ENCODE measurements at regions not wholly inside any gene's neighbourhood (a gene's known extent, or its start where the extent isn't known, plus 50 kb on each side); places are given as distances from the start of the nearest gene placed in this dataset.

DNA sequence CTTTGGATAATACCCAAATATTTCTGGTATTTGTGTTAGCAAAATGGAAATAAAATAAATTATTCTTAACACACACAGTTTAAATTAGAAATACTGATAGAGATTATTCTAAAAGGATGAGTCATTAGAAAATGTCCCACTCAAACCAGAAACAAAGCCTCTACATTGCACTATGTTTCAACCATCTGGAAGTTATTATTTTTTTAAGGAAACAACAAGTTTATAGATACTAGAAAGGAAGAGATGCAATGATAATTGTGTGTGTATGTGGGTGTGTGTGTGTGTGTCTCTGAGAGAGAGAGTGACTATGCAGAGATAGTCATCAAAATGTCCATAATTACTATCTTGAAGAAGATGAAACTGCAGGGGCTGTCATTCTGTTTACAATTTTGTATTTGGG is 1340.5 kb downstream of the ROBO1 start:
- Histone ChIP-seq H3K9me2 (replicated peaks; ENCODE audit: insufficient read depth, low read length) (no peaks in the 10 kb centered on the region), H3F3A (ENCODE audit: insufficient read depth) (no peaks in the 10 kb centered on the region), H3K4me3 (ENCODE audit: insufficient read depth, low read length, poor library complexity, severe bottlenecking) (no peak overlapping the region), H3K27ac (ENCODE audit: low read depth, low read length) (no peak overlapping the region), H3K9me3 (ENCODE audit: insufficient read depth, low read length) (no peaks in the 10 kb centered on the region), H3K27me3 (ENCODE audit: low read length) (no peaks in the 10 kb centered on the region), H3K9ac (ENCODE audit: low read length) (no peak overlapping the region), H2AFZ (ENCODE audit: low read depth, low read length, severe bottlenecking) (no peak overlapping the region), H4K20me1 (ENCODE audit: low read depth, low read length) (no peaks in the 10 kb centered on the region), H3K79me2 (ENCODE audit: insufficient read depth, low read length) (no peaks in the 10 kb centered on the region), H3K36me3 (ENCODE audit: low read length) (no peaks in the 10 kb centered on the region), H3K4me2 (ENCODE audit: low read depth, low read length, poor library complexity, severe bottlenecking) (no peak overlapping the region)
- TF ChIP-seq, protein P1, sequence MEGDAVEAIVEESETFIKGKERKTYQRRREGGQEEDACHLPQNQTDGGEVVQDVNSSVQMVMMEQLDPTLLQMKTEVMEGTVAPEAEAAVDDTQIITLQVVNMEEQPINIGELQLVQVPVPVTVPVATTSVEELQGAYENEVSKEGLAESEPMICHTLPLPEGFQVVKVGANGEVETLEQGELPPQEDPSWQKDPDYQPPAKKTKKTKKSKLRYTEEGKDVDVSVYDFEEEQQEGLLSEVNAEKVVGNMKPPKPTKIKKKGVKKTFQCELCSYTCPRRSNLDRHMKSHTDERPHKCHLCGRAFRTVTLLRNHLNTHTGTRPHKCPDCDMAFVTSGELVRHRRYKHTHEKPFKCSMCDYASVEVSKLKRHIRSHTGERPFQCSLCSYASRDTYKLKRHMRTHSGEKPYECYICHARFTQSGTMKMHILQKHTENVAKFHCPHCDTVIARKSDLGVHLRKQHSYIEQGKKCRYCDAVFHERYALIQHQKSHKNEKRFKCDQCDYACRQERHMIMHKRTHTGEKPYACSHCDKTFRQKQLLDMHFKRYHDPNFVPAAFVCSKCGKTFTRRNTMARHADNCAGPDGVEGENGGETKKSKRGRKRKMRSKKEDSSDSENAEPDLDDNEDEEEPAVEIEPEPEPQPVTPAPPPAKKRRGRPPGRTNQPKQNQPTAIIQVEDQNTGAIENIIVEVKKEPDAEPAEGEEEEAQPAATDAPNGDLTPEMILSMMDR (IDR thresholded peaks at IDR 0.05; ENCODE audit: insufficient read depth, low read length, poor library complexity, severe bottlenecking): no peak
- no peak for TF ChIP-seq EZH2phosphoT487 (conservative IDR thresholded peaks at IDR 0.05; ENCODE audit: low read length)

DNA sequence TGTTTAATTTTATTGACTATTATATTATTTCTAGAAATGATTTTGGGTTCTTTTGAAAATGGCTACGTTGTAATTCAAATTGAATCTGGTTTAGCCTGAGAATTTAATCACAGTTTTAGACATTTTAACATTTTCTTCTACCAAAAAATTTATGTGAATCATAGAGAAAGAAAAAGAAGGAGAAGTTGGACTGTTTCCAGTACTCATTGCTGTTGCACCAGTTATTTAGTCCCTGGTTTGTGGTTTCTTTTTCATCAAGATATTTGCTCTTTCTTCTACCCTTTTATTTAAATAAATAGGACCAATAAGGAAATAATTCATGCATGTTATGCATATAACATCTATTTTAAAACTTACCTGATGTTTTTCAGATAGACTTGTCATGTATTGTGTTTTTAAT is 1337.1 kb downstream of the ROBO1 start:
- Histone ChIP-seq H3K9me2 (replicated peaks; ENCODE audit: insufficient read depth, low read length) (no peaks in the 10 kb centered on the region), H3K9me3 (ENCODE audit: insufficient read depth, low read length) (no peaks in the 10 kb centered on the region), H3K27me3 (ENCODE audit: low read length) (no peaks in the 10 kb centered on the region)

DNA sequence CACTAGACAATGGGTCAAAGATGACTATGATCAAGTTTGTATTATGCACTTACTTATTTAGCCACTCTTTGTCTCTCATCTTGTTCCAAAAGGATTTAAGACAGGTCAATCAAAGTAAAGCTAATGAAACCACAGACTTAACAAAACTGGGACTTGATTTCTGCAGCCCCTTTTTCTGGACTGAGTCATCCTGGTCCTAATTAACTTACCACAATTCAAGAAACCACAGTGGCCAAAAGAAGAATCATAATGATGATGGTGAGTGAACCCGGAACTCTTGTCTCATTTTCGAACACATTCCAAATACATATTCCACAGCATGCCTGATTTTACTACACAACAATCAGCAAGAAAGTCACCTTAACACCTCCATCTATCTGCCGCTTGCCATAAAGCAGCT is 1333.0 kb downstream of the ROBO1 start:
- TF ChIP-seq, protein P1 (IDR thresholded peaks at IDR 0.05; ENCODE audit: insufficient read depth, low read length, poor library complexity, severe bottlenecking): no peak
- TF ChIP-seq EZH2phosphoT487 (conservative IDR thresholded peaks at IDR 0.05; ENCODE audit: low read length): no peak
- Histone ChIP-seq H3K4me2 (ENCODE audit: low read depth, low read length, poor library complexity, severe bottlenecking) (no peak overlapping the region), H3K9me2 (replicated peaks; ENCODE audit: insufficient read depth, low read length) (no peaks in the 10 kb centered on the region), H3K27me3 (ENCODE audit: low read length) (no peaks in the 10 kb centered on the region), H3K9ac (ENCODE audit: low read length) (no peak overlapping the region), H3F3A (ENCODE audit: insufficient read depth) (no peaks in the 10 kb centered on the region), H3K9me3 (ENCODE audit: insufficient read depth, low read length) (no peaks in the 10 kb centered on the region), H3K79me2 (ENCODE audit: insufficient read depth, low read length) (no peaks in the 10 kb centered on the region), H4K20me1 (ENCODE audit: low read depth, low read length) (no peaks in the 10 kb centered on the region), H2AFZ (ENCODE audit: low read depth, low read length, severe bottlenecking) (no peak overlapping the region), H3K27ac (ENCODE audit: low read depth, low read length) (no peak overlapping the region), H3K36me3 (ENCODE audit: low read length) (no peaks in the 10 kb centered on the region), H3K4me3 (ENCODE audit: insufficient read depth, low read length, poor library complexity, severe bottlenecking) (no peak overlapping the region)

More for the DNA sequence above, 1337.1 kb downstream of the ROBO1 start:
- Histone ChIP-seq H3K9ac (ENCODE audit: low read length) (no peak overlapping the region), H2AFZ (ENCODE audit: low read depth, low read length, severe bottlenecking) (no peak overlapping the region), H3F3A (ENCODE audit: insufficient read depth) (no peaks in the 10 kb centered on the region), H4K20me1 (ENCODE audit: low read depth, low read length) (no peaks in the 10 kb centered on the region), H3K27ac (ENCODE audit: low read depth, low read length) (no peak overlapping the region), H3K36me3 (ENCODE audit: low read length) (no peaks in the 10 kb centered on the region), H3K4me2 (ENCODE audit: low read depth, low read length, poor library complexity, severe bottlenecking) (no peak overlapping the region), H3K4me3 (ENCODE audit: insufficient read depth, low read length, poor library complexity, severe bottlenecking) (no peak overlapping the region), H3K79me2 (ENCODE audit: insufficient read depth, low read length) (no peaks in the 10 kb centered on the region)
- no peak for TF ChIP-seq EZH2phosphoT487 (conservative IDR thresholded peaks at IDR 0.05; ENCODE audit: low read length)
- TF ChIP-seq, protein P1 (IDR thresholded peaks at IDR 0.05; ENCODE audit: insufficient read depth, low read length, poor library complexity, severe bottlenecking): no peak
